Keratinocyte (primary cell): ENCODE measurements at regions not wholly inside any gene's neighbourhood (a gene's known extent, or its start where the extent isn't known, plus 50 kb on each side); places are given as distances from the start of the nearest gene placed in this dataset.

Experiments used
- DNase-seq: peaks from one replicate; pipeline ENCODE4 v3.0.0-alpha.2; 2011; ENCODE audit warnings: low read depth, missing footprints, low spot score
- FAIRE-seq: peaks from 2 replicates; lab custom pipeline; 2011; peaks lifted over from hg19 to GRCh38; lab: Jason Lieb, UNC
- H2AFZ ChIP-seq: 2 replicates; pipeline ENCODE4 v1.6.0; 2012; ENCODE audit warnings: low read length, control low read depth, inconsistent platforms; ENCODE audit not compliant: control insufficient read depth
- H3K27ac ChIP-seq: 2 replicates; pipeline ENCODE4 v1.5.1; 2011; ENCODE audit warnings: low read length; ENCODE audit not compliant: control insufficient read depth, insufficient read depth
- H3K27me3 ChIP-seq: 3 replicates; pipeline ENCODE4 v1.6.0; 2011; ENCODE audit warnings: low read length; ENCODE audit not compliant: control insufficient read depth, insufficient read depth; ENCODE audit errors: extremely low read depth
- H3K36me3 ChIP-seq, 2 experiments: 2 replicates in 1 of 2; 3 replicates in 1 of 2; pipeline ENCODE4 v1.5.1; 2011; ENCODE audit warnings: low read length in 2 of 2, mild to moderate bottlenecking in 1 of 2; ENCODE audit not compliant: control insufficient read depth in 2 of 2, insufficient read depth in 2 of 2; ENCODE audit errors: extremely low read depth in 1 of 2
- H3K4me1 ChIP-seq: 3 replicates; pipeline ENCODE4 v1.5.1; 2011; ENCODE audit warnings: low read length; ENCODE audit not compliant: control insufficient read depth, insufficient read depth; ENCODE audit errors: extremely low read depth
- H3K4me2 ChIP-seq: 3 replicates; pipeline ENCODE4 v1.6.0; 2011; ENCODE audit warnings: low read depth, low read length; ENCODE audit not compliant: control insufficient read depth, insufficient read depth; ENCODE audit errors: extremely low read depth
- H3K4me3 ChIP-seq, 3 experiments: fragments of 200-600 bp in 1 of 3; sonication (generic) in 1 of 3; 2 replicates in 2 of 3; 3 replicates in 1 of 3; pipeline ENCODE4 v1.5.1; 2011 to 2016; ENCODE audit warnings: low read length in 3 of 3, mild to moderate bottlenecking in 3 of 3, control low read depth in 2 of 3, inconsistent platforms in 1 of 3, low read depth in 1 of 3, mixed read lengths in 1 of 3, mixed run types in 1 of 3, moderate library complexity in 1 of 3; ENCODE audit not compliant: control insufficient read depth in 2 of 3, insufficient read depth in 2 of 3; ENCODE audit errors: extremely low read depth in 1 of 3
- H3K79me2 ChIP-seq: 2 replicates; pipeline ENCODE4 v1.6.0; 2012; ENCODE audit warnings: low read length; ENCODE audit not compliant: control insufficient read depth, insufficient read depth
- H3K9ac ChIP-seq: 3 replicates; pipeline ENCODE4 v1.6.0; 2011; ENCODE audit warnings: low read length; ENCODE audit not compliant: control insufficient read depth, insufficient read depth; ENCODE audit errors: extremely low read depth
- H3K9me1 ChIP-seq: 3 replicates; pipeline ENCODE4 v1.6.0; 2011; ENCODE audit warnings: low read length; ENCODE audit not compliant: control insufficient read depth, insufficient read depth; ENCODE audit errors: extremely low read depth
- H3K9me3 ChIP-seq: 2 replicates; pipeline ENCODE4 v1.5.1; 2012; ENCODE audit warnings: low read depth, low read length; ENCODE audit not compliant: control insufficient read depth
- H4K20me1 ChIP-seq: 3 replicates; pipeline ENCODE4 v1.6.0; 2011; ENCODE audit warnings: low read length; ENCODE audit not compliant: control insufficient read depth, insufficient read depth; ENCODE audit errors: extremely low read depth
- CTCF ChIP-seq, 3 experiments: IDR thresholded peaks in 1 of 3; conservative IDR thresholded peaks in 1 of 3; optimal IDR thresholded peaks in 1 of 3; 2 replicates in 2 of 3; 3 replicates in 1 of 3; pipeline versions ENCODE3 to v1.5.1; 2011; ENCODE audit warnings: low read length in 3 of 3, mild to moderate bottlenecking in 3 of 3, moderate library complexity in 2 of 3, control low read depth in 1 of 3, inconsistent platforms in 1 of 3; ENCODE audit not compliant: insufficient read depth in 2 of 3; ENCODE audit errors: extremely low read depth in 1 of 3
- EZH2 ChIP-seq: IDR thresholded peaks from one replicate; pipeline ENCODE4 v1.6.1; 2012; ENCODE audit warnings: inconsistent platforms, mild to moderate bottlenecking, low read length, moderate library complexity
- dilution Hi-C: fragments of 300-500 bp; cut with MboI; formaldehyde crosslinking; loops from one replicate; pipeline ENCODE4 v1.7.0; 2020; ENCODE audit warnings: low sequenced_read_pairs; ENCODE audit not compliant: extremely low pct_ligation_motif_present

- FAIRE-seq (peak; percentile 34), DNase-seq (no peak)
- Histone ChIP-seq H3K27ac (no peak overlapping the region), H3K4me2 (no peak overlapping the region), H2AFZ (no peak overlapping the region), H3K36me3 (no peaks in the 10 kb centered on the region), H3K9ac (no peak overlapping the region), H3K27me3 (no peaks in the 10 kb centered on the region), H3K9me3 (no peaks in the 10 kb centered on the region), H3K79me2 (no peaks in the 10 kb centered on the region), H3K9me1 (no peaks in the 10 kb centered on the region), H4K20me1 (no peaks in the 10 kb centered on the region), H3K4me1 (no peaks in the 10 kb centered on the region), H3K4me3 (no peak overlapping the region)
- dilution Hi-C loops: no loop called here
- TF ChIP-seq CTCF (optimal IDR thresholded peaks at IDR 0.05 in 1 of 3, IDR thresholded peaks at IDR 0.05 in 1 of 3, conservative IDR thresholded peaks at IDR 0.05 in 1 of 3; ENCODE audit: extremely low read depth in 1 of 3, insufficient read depth in 2 of 3, low read length in 3 of 3): no peak
- no peak for TF ChIP-seq EZH2
Measured at GRCh38 chr5:35297755-35298154, 67.5 kb upstream of the PRLR start.

- DNase-seq: no peak
- dilution Hi-C loops: no loop called here
- H3K27me3 ChIP-seq: no peaks in the 10 kb centered on the region
- H3K36me3 ChIP-seq: no peaks in the 10 kb centered on the region
- H3K4me1 ChIP-seq: no peaks in the 10 kb centered on the region
- H3K27ac ChIP-seq: no peak overlapping the region
- no peaks in the 10 kb centered on the region for H3K9me1 ChIP-seq
- H2AFZ ChIP-seq: no peak overlapping the region
- H3K9me3 ChIP-seq: no peaks in the 10 kb centered on the region
- no peak overlapping the region for H3K4me3 ChIP-seq
- H4K20me1 ChIP-seq: no peaks in the 10 kb centered on the region
- no peak overlapping the region for H3K4me2 ChIP-seq
- no peaks in the 10 kb centered on the region for H3K79me2 ChIP-seq
- no peak overlapping the region for H3K9ac ChIP-seq
- no peak for FAIRE-seq
- no peak for TF ChIP-seq EZH2
- no peak for TF ChIP-seq CTCF (optimal IDR thresholded peaks at IDR 0.05 in 1 of 3, IDR thresholded peaks at IDR 0.05 in 1 of 3, conservative IDR thresholded peaks at IDR 0.05 in 1 of 3; ENCODE audit: extremely low read depth in 1 of 3, insufficient read depth in 2 of 3, low read length in 3 of 3)
Measured at GRCh38 chr5:35294976-35295375, 64.7 kb upstream of the PRLR start.
